Right lobe of liver (tissue), 4 donors: ENCODE measurements at regions not wholly inside any gene's neighbourhood (a gene's known extent, or its start where the extent isn't known, plus 50 kb on each side); places are given as distances from the start of the nearest gene placed in this dataset.

Experiments used
- CTCF ChIP-seq, 4 donors: fragments of 200-600 bp in 3 of 4; fragments of 450-650 bp in 1 of 4; IDR thresholded peaks; one replicate each; pipeline versions ENCODE4 v1.5.1 to v1.8.0; 2016 to 2022; ENCODE audit warnings: antibody characterized with exemption in 4 of 4, mild to moderate bottlenecking in 2 of 4
- POLR2A ChIP-seq: fragments of 450-650 bp; IDR thresholded peaks from one replicate; pipeline ENCODE4 v1.6.1; 2017; ENCODE audit warnings: antibody characterized with exemption, mild to moderate bottlenecking
- donor health status: DM: no; HTN: no; CAD: no.
- donor health status: DM: no; HTN: no; CAD: no.
- donor health status: DM: no; HTN: yes; CAD: no.

GRCh38 chr11:28962502-28962901, 854.3 kb downstream of the METTL15 start:
- TF ChIP-seq CTCF (IDR thresholded peaks at IDR 0.05) (no peak), POLR2A (no peak)
